HepG2 (cell line): ENCODE measurements at regions not wholly inside any gene's neighbourhood (a gene's known extent, or its start where the extent isn't known, plus 50 kb on each side); places are given as distances from the start of the nearest gene placed in this dataset.

Experiments used
- ATAC-seq: fragments of 200-7000 bp; cut with Tn5 transposase; 3 replicates; pipeline ENCODE4 v1.9.1; 2020; ENCODE audit warnings: mild to moderate bottlenecking, moderate library complexity
- BruUV-seq: library from RNA; stranded (reverse); fragments of 400-500 nt; replicated peaks from 2 replicates; lab custom pipeline; 2021; lab: Mats Ljungman, UMichigan
- CTCF ChIA-PET: fragments of 300-600 bp; formaldehyde crosslinking; extraction: SDS; loops from one replicate; lab custom pipeline; 2021; ENCODE audit warnings: low total read pairs, inconsistent platforms, low intra/inter-chr PET ratio; lab: Yijun Ruan, JAX
- POLR2A ChIA-PET: fragments of 350-600 bp; sonication (Branson Sonifier 250); formaldehyde crosslinking; loops from one replicate; lab custom pipeline; 2020; ENCODE audit warnings: antibody characterized with exemption, inconsistent platforms; lab: Yijun Ruan, JAX
- DNase-seq: peaks from one replicate; pipeline ENCODE4 v3.0.0-alpha.2; 2015; ENCODE audit warnings: low spot score
- FAIRE-seq: peaks from 3 replicates; lab custom pipeline; 2011; peaks lifted over from hg19 to GRCh38; lab: Jason Lieb, UNC
- H2AFZ ChIP-seq: one replicate; pipeline ENCODE4 v1.6.1; 2011; ENCODE audit warnings: low read length, inconsistent platforms
- H3K27ac ChIP-seq: fragments of 300-600 bp; 3 replicates; pipeline ENCODE4 v1.8.0; 2011; ENCODE audit warnings: mixed run types, mild to moderate bottlenecking, mixed read lengths, low read length, inconsistent platforms; ENCODE audit not compliant: insufficient read depth; ENCODE audit errors: extremely low read length
- H3K27me3 ChIP-seq, 2 experiments: fragments of 200-600 bp in 1 of 2; 2 replicates in 1 of 2; 3 replicates in 1 of 2; pipeline versions ENCODE4 v1.6.0 to v1.8.0; 2011; ENCODE audit warnings: low read length in 2 of 2, mild to moderate bottlenecking in 2 of 2, moderate library complexity in 2 of 2, inconsistent platforms in 1 of 2; ENCODE audit not compliant: insufficient read depth in 2 of 2, control insufficient read depth in 1 of 2
- H3K36me3 ChIP-seq, 2 experiments: fragments of 200-600 bp in 1 of 2; replicated peaks in 1 of 2; 2 replicates in 1 of 2; 3 replicates in 1 of 2; pipeline versions ENCODE4 v1.5.1 to v1.8.0; 2011; ENCODE audit warnings: low read length in 2 of 2, inconsistent platforms in 1 of 2; ENCODE audit not compliant: insufficient read depth in 2 of 2, control insufficient read depth in 1 of 2
- H3K4me1 ChIP-seq: 2 replicates; pipeline ENCODE4 v1.5.1; 2012; ENCODE audit warnings: low read length, inconsistent platforms; ENCODE audit not compliant: insufficient read depth
- H3K4me2 ChIP-seq: 2 replicates; pipeline ENCODE4 v1.6.0; 2011; ENCODE audit warnings: low read depth, low read length, inconsistent platforms
- H3K4me3 ChIP-seq, 3 experiments: fragments of 200-600 bp in 1 of 3; sonication (generic), shearing (Covaris generic) in 1 of 3; replicated peaks in 1 of 3; 2 replicates each; pipeline ENCODE4 v1.5.1; 2011 to 2016; ENCODE audit warnings: low read length in 3 of 3, inconsistent platforms in 2 of 3, low read depth in 2 of 3, mild to moderate bottlenecking in 2 of 3, control low read depth in 1 of 3, mixed read lengths in 1 of 3; ENCODE audit not compliant: insufficient read depth in 1 of 3
- H3K79me2 ChIP-seq: one replicate; pipeline ENCODE4 v1.6.1; 2011; ENCODE audit warnings: low read length, inconsistent platforms; ENCODE audit not compliant: insufficient read depth
- H3K9ac ChIP-seq: 2 replicates; pipeline ENCODE4 v1.6.0; 2011; ENCODE audit warnings: mild to moderate bottlenecking, low read depth, low read length, inconsistent platforms; ENCODE audit not compliant: insufficient read depth
- H3K9me3 ChIP-seq: 2 replicates; pipeline ENCODE4 v1.5.1; 2012; ENCODE audit warnings: mild to moderate bottlenecking, low read length
- H4K20me1 ChIP-seq: 2 replicates; pipeline ENCODE4 v1.6.0; 2011; ENCODE audit warnings: inconsistent platforms, mild to moderate bottlenecking, low read length, moderate library complexity; ENCODE audit not compliant: insufficient read depth
- FOXO1 ChIP-seq: sonication (generic); formaldehyde crosslinking; IDR thresholded peaks from 2 replicates; pipeline ENCODE4 v1.4.0; 2020; ENCODE audit warnings: missing genetic modification reagents
- HNRNPK ChIP-seq: fragments of 200-400 bp; formaldehyde crosslinking; IDR thresholded peaks from 2 replicates; pipeline ENCODE4 v1.6.1; 2018; ENCODE audit warnings: low read length, low read depth, moderate library complexity, mild to moderate bottlenecking; ENCODE audit not compliant: poor library complexity, severe bottlenecking
- KDM4B ChIP-seq: sonication (generic); formaldehyde crosslinking; IDR thresholded peaks from 2 replicates; pipeline ENCODE4 v1.4.0; 2020; ENCODE audit warnings: missing genetic modification reagents
- MED1 ChIP-seq: sonication (generic); formaldehyde crosslinking; IDR thresholded peaks from 2 replicates; pipeline ENCODE4 v1.4.0; 2020; ENCODE audit warnings: missing genetic modification reagents
- MTF1 ChIP-seq: sonication (generic); formaldehyde crosslinking; IDR thresholded peaks from 2 replicates; pipeline ENCODE4 v1.5.0; 2020; ENCODE audit warnings: missing genetic modification reagents
- SIN3A ChIP-seq: IDR thresholded peaks from 2 replicates; pipeline ENCODE4 v1.6.1; 2011; ENCODE audit warnings: low read depth, mild to moderate bottlenecking, control low read depth, low read length, borderline replicate concordance
- TBL1XR1 ChIP-seq: fragments of 150-350 bp; IDR thresholded peaks from 2 replicates; pipeline ENCODE4 v1.6.1; 2014; ENCODE audit warnings: borderline replicate concordance, low read length; ENCODE audit not compliant: partially characterized antibody
- YEATS4 ChIP-seq: sonication (generic); formaldehyde crosslinking; IDR thresholded peaks from 2 replicates; pipeline ENCODE4 v1.4.0; 2020; ENCODE audit warnings: missing genetic modification reagents, borderline replicate concordance
- ZFP36L1 ChIP-seq: sonication (generic); formaldehyde crosslinking; IDR thresholded peaks from 2 replicates; pipeline ENCODE4 v1.8.0; 2022; ENCODE audit warnings: mild to moderate bottlenecking, missing genetic modification reagents, moderate library complexity
- ZFP36L2 ChIP-seq: sonication (generic); formaldehyde crosslinking; IDR thresholded peaks from 2 replicates; pipeline ENCODE4 v1.4.0; 2020; ENCODE audit warnings: missing genetic modification reagents
- ZNF557 ChIP-seq: sonication (generic); formaldehyde crosslinking; IDR thresholded peaks from 2 replicates; pipeline ENCODE4 v1.4.0; 2020; ENCODE audit warnings: missing genetic modification reagents
- ZNF569 ChIP-seq: sonication (generic); formaldehyde crosslinking; IDR thresholded peaks from 2 replicates; pipeline ENCODE4 v1.5.0; 2020; ENCODE audit warnings: mild to moderate bottlenecking, missing genetic modification reagents, moderate library complexity, borderline replicate concordance
- ZNF615 ChIP-seq: sonication (generic); formaldehyde crosslinking; IDR thresholded peaks from 2 replicates; pipeline ENCODE4 v1.5.0; 2020; ENCODE audit warnings: mild to moderate bottlenecking, missing genetic modification reagents, borderline replicate concordance
- WGBS: methylation state at CpG from one replicate; pipeline ENCODE4 v1.1.6; 2017; ENCODE audit warnings: low lambda C conversion rate; 5-methylcytosine and 5-hydroxymethylcytosine counted together
- in situ Hi-C: cut with HindIII; loops from 2 replicates; pipeline ENCODE4 v1.10.0; 2017; ENCODE audit warnings: low pct_unique_long_range_greater_than_20kb; ENCODE audit not compliant: extremely low pct_ligation_motif_present
- intact Hi-C: fragments of 100-400 bp; cut with micrococcal nuclease; formaldehyde crosslinking; loops from one replicate; pipeline ENCODE4 v1.10.0; 2022; ENCODE audit not compliant: unreplicated experiment
- TF ChIP-seq, protein P1 (sequence below): sonication (generic); formaldehyde crosslinking; IDR thresholded peaks from 2 replicates; pipeline ENCODE4 v1.4.0; 2020; ENCODE audit warnings: missing genetic modification reagents
- TF ChIP-seq, protein P2 (sequence below): sonication (generic); formaldehyde crosslinking; IDR thresholded peaks from 2 replicates; pipeline ENCODE4 v1.4.0; 2020; ENCODE audit warnings: mild to moderate bottlenecking, missing genetic modification reagents
- TF ChIP-seq, protein P3 (sequence below): sonication (generic); formaldehyde crosslinking; IDR thresholded peaks from 2 replicates; pipeline ENCODE4 v1.4.0; 2020; ENCODE audit warnings: mild to moderate bottlenecking, missing genetic modification reagents

DNA sequence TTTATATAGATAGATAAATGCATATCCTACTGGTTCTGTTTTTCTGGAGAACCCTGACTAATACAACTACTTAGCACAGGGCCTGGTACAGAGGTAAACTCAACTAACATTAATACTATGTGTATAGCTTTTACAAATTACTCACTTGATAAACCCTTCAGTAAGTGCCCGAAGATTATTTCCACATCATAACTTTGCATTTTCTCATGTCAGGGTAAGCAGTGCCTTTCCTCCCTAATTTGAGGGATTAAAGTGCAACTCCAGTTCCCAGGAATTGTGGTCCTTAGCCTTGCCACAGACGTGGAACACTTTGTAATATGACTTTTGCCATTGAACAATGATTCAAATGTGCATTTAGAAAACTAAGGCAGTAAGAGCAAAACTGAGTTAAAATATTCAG lies 147.5 kb upstream of the SMLR1 start (continued):
- TF ChIP-seq, protein P1, sequence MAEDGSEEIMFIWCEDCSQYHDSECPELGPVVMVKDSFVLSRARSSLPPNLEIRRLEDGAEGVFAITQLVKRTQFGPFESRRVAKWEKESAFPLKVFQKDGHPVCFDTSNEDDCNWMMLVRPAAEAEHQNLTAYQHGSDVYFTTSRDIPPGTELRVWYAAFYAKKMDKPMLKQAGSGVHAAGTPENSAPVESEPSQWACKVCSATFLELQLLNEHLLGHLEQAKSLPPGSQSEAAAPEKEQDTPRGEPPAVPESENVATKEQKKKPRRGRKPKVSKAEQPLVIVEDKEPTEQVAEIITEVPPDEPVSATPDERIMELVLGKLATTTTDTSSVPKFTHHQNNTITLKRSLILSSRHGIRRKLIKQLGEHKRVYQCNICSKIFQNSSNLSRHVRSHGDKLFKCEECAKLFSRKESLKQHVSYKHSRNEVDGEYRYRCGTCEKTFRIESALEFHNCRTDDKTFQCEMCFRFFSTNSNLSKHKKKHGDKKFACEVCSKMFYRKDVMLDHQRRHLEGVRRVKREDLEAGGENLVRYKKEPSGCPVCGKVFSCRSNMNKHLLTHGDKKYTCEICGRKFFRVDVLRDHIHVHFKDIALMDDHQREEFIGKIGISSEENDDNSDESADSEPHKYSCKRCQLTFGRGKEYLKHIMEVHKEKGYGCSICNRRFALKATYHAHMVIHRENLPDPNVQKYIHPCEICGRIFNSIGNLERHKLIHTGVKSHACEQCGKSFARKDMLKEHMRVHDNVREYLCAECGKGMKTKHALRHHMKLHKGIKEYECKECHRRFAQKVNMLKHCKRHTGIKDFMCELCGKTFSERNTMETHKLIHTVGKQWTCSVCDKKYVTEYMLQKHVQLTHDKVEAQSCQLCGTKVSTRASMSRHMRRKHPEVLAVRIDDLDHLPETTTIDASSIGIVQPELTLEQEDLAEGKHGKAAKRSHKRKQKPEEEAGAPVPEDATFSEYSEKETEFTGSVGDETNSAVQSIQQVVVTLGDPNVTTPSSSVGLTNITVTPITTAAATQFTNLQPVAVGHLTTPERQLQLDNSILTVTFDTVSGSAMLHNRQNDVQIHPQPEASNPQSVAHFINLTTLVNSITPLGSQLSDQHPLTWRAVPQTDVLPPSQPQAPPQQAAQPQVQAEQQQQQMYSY (CRISPR knock-in tag): no peak
- TF ChIP-seq YEATS4 (CRISPR knock-in tag): no peak
- TF ChIP-seq TBL1XR1: no peak
- TF ChIP-seq ZNF557: no peak
- TF ChIP-seq HNRNPK: no peak
- no peak for TF ChIP-seq SIN3A
- TF ChIP-seq ZFP36L2: no peak
- no peak for TF ChIP-seq ZNF569 (CRISPR knock-in tag)
- TF ChIP-seq FOXO1 (CRISPR knock-in tag): no peak

DNA sequence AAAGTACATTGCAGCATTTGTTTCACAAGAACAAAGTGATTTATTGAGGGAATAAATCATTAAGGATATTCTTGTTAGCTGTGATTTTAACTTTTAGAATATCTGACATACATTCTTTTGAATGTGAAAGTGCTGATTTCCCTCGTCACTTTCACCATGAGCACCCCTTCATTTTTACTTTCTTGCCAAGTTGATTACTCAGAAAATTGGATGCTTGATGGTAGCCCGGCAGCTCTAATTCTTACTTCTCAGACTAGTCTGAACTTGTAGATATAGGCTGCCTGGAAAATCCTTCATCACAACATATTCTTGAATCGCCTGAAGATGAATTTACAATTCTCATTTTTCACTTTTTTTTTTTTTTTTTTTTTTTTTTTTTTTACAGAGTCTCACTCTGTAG lies 147.1 kb upstream of the SMLR1 start:
- no peak overlapping the region for H3K9ac ChIP-seq

More for the DNA sequence above, 147.1 kb upstream of the SMLR1 start:
- no peaks in the 10 kb centered on the region for H3K4me1 ChIP-seq
- H3K4me3 ChIP-seq: no peak overlapping the region
- no peak for DNase-seq
- no TSS peak for BruUV-seq
- in situ Hi-C loops: no loop called here
- 9% methylated on average over 3 of the region's 3 CpGs for WGBS
- no peaks in the 10 kb centered on the region for H3K79me2 ChIP-seq
- no peak for FAIRE-seq
- ChIA-PET POLR2A (interaction anchor here (0.7 kb wide), 1 partner anchor 22 kb away, joined by 3 read pairs; no protein-coding TSS in a partner anchor), CTCF (no interaction called here)
- H3K4me2 ChIP-seq: no peak overlapping the region
- H3K27me3 ChIP-seq: no peaks in the 10 kb centered on the region
- H3K36me3 ChIP-seq: no peaks in the 10 kb centered on the region
- ATAC-seq: no peak
- H4K20me1 ChIP-seq: no peaks in the 10 kb centered on the region
- no peak overlapping the region for H3K27ac ChIP-seq
- no peak for TF ChIP-seq MTF1 (CRISPR knock-in tag)
- TF ChIP-seq, protein P2, sequence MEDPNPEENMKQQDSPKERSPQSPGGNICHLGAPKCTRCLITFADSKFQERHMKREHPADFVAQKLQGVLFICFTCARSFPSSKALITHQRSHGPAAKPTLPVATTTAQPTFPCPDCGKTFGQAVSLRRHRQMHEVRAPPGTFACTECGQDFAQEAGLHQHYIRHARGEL (CRISPR knock-in tag): no peak
- TF ChIP-seq ZNF615 (CRISPR knock-in tag): no peak
- TF ChIP-seq, protein P3, sequence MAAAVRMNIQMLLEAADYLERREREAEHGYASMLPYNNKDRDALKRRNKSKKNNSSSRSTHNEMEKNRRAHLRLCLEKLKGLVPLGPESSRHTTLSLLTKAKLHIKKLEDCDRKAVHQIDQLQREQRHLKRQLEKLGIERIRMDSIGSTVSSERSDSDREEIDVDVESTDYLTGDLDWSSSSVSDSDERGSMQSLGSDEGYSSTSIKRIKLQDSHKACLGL (CRISPR knock-in tag): no peak
- TF ChIP-seq MED1: no peak
- TF ChIP-seq KDM4B: no peak
- TF ChIP-seq ZFP36L1 (CRISPR knock-in tag): no peak
- intact Hi-C loops: no loop called here
- H3K9me3 ChIP-seq: no peaks in the 10 kb centered on the region
- H2AFZ ChIP-seq: no peak overlapping the region
